Heart right ventricle (tissue), 16 donors: ENCODE measurements at regions not wholly inside any gene's neighbourhood (a gene's known extent, or its start where the extent isn't known, plus 50 kb on each side); places are given as distances from the start of the nearest gene placed in this dataset.

Experiments used
- ATAC-seq, 8 donors: fragments of 200-7000 bp; cut with Tn5 transposase; one replicate each; pipeline ENCODE4 v1.9.1; 2020; ENCODE audit warnings: mild to moderate bottlenecking in 8 of 8, moderate library complexity in 8 of 8, moderate number of reproducible peaks in 1 of 8
- DNase-seq, 2 donors: peaks; one replicate each; pipeline ENCODE4 v3.0.0-alpha.2; 2020
- H3K27ac ChIP-seq, 10 donors: fragments of 200-600 bp; sonication (generic) in 2 of 10; one replicate each; pipeline versions ENCODE4 v1.5.0 to v1.8.0; 2020 to 2022; ENCODE audit warnings: mild to moderate bottlenecking in 3 of 10
- H3K27me3 ChIP-seq, 7 donors: fragments of 200-600 bp; one replicate each; pipeline ENCODE4 v1.8.0; 2021 to 2022; ENCODE audit warnings: mild to moderate bottlenecking in 2 of 7
- H3K36me3 ChIP-seq, 9 donors: fragments of 200-600 bp; sonication (generic) in 1 of 9; one replicate each; pipeline versions ENCODE4 v1.5.0 to v1.8.0; 2020 to 2022; ENCODE audit warnings: mild to moderate bottlenecking in 2 of 9
- H3K4me1 ChIP-seq, 9 donors: fragments of 200-600 bp; sonication (generic) in 1 of 9; one replicate each; pipeline versions ENCODE4 v1.5.0 to v1.8.0; 2020 to 2022; ENCODE audit warnings: mild to moderate bottlenecking in 4 of 9
- H3K4me3 ChIP-seq, 10 donors: fragments of 200-600 bp; sonication (generic) in 2 of 10; one replicate each; pipeline versions ENCODE4 v1.5.0 to v1.8.0; 2020 to 2022; ENCODE audit warnings: mild to moderate bottlenecking in 7 of 10, moderate library complexity in 2 of 10
- H3K9me3 ChIP-seq, 11 donors: fragments of 200-600 bp in 10 of 11; sonication (generic) in 2 of 11; one replicate each; pipeline versions ENCODE4 v1.5.0 to v1.8.0; 2013 to 2022; ENCODE audit warnings: mild to moderate bottlenecking in 2 of 11, control low read depth in 1 of 11, moderate library complexity in 1 of 11
- CTCF ChIP-seq, 9 donors: fragments of 200-600 bp; sonication (generic) in 2 of 9; IDR thresholded peaks; one replicate each; pipeline versions ENCODE4 v1.5.0 to v1.8.0; 2021 to 2022; ENCODE audit warnings: antibody characterized with exemption in 9 of 9, mild to moderate bottlenecking in 5 of 9, moderate library complexity in 1 of 9
- WGBS, 2 donors: extraction: QIAGEN DNeasy Blood & Tissue Kit; methylation state at CpG; one replicate each; pipeline ENCODE4 v1.1.7; 2013; ENCODE audit warnings: inconsistent platforms in 1 of 2; 5-methylcytosine and 5-hydroxymethylcytosine counted together
- intact Hi-C, 10 donors: fragments of 100-400 bp; cut with DNase I; formaldehyde crosslinking; loops; one replicate each; pipeline versions ENCODE4 v1.11.1 to v1.14.2; 2022
- donor health status: Arrhythmogenic right ventricular cardiomyopathy.
- donor health status: ischemic (EF 13 %, LVEDD 7.1; RV severe dilation, severe dysfunction).
- donor health status: healthy with polysubstance abuse.
- donor health status: DM: no; HTN: yes; CAD: no.
- donor health status: DM: no; HTN: no; CAD: no.
- donor health status: ischemic (EF 25% LVEDD 6.9; RV normal size, moderate dysfunction).
- donor health status: ischemic (EF 25% LVEDD 5.7; RV mildly dilated, moderate dysfunction).
- donor health status: healthy.
- donor health status: DM: yes; HTN: yes; CAD: no.
- donor health status: Ischemic cardiomyopathy.
- donor health status: ischemic (EF 35%, LVEDD 5.7; RV mildly dilated, moderate dysfunction).
- donor health status: nonischemic (EF 11% LVEDD 7.7; RV severe dilation, severe dysfunction).
- donor health status: DM: yes; HTN: yes; CAD: no.
- donor health status: PGD.
- donor health status: ischemic (EF 29% LVEDD 5.4; RV normal size, mild dysfunction).
- donor health status: nonischemic (EF 23%, LVEDD 6.1; RV moderate dilation, normal function).

- TF ChIP-seq CTCF (IDR thresholded peaks at IDR 0.05), result no peak
- 77 to 83% methylated on average over 6 of the region's 6 CpGs for WGBS, 2 donors
- ATAC-seq (peak in 2 of 8 donors; percentile 31 to 39), DNase-seq (no peak)
- H3K27me3 ChIP-seq, result peaks cover 0 to 11% (median 0%) of the 10 kb centered on the region in 7 donors
- no peak overlapping the region for H3K4me3 ChIP-seq
- intact Hi-C loops, result loop anchor here in 2 of 10 donors (1.0 to 5.0 kb wide), 2 partner anchors 68 to 113 kb away; partner anchors contain the start of gene ZBED5 (in 1 of the 2)
- H3K9me3 ChIP-seq, result no peaks in the 10 kb centered on the region
- H3K27ac ChIP-seq, result peak overlapping the region in 1 of 10 donors; percentile 17
- H3K4me1 ChIP-seq, result peaks cover 0 to 27% (median 5%) of the 10 kb centered on the region in 9 donors
- H3K36me3 ChIP-seq, result no peaks in the 10 kb centered on the region
Measured at GRCh38 chr11:10925149-10925926, 67.5 kb upstream of the ZBED5 start.

- intact Hi-C loops, result no loop called here
Measured at GRCh38 chr11:10923882-10924281, 66.0 kb upstream of the ZBED5 start.

GRCh38 chr11:10922892-10923291, 65.0 kb upstream of the ZBED5 start:
- ATAC-seq, result peak in 1 of 8 donors; percentile 38
- no peak for TF ChIP-seq CTCF (IDR thresholded peaks at IDR 0.05)
- H3K27me3 ChIP-seq, result no peaks in the 10 kb centered on the region
- peaks cover 0 to 25% (median 6%) of the 10 kb centered on the region in 9 donors for H3K4me1 ChIP-seq
- 48 to 61% methylated on average over 1 of the region's 1 CpG for WGBS, 2 donors
- intact Hi-C loops, result no loop called here
- no peaks in the 10 kb centered on the region for H3K36me3 ChIP-seq
- H3K27ac ChIP-seq, result no peak overlapping the region
- H3K9me3 ChIP-seq, result peaks cover 0 to 9% (median 0%) of the 10 kb centered on the region in 11 donors
- DNase-seq, result no peak
- H3K4me3 ChIP-seq, result no peak overlapping the region

More at GRCh38 chr11:10923882-10924281, 66.0 kb upstream of the ZBED5 start:
- Histone ChIP-seq H3K27ac (no peak overlapping the region), H3K4me3 (no peak overlapping the region), H3K36me3 (no peaks in the 10 kb centered on the region), H3K4me1 (peaks cover 0 to 27% (median 6%) of the 10 kb centered on the region in 9 donors), H3K9me3 (peaks cover 0 to 1% (median 0%) of the 10 kb centered on the region in 11 donors), H3K27me3 (no peaks in the 10 kb centered on the region)
- ATAC-seq (no peak), DNase-seq (no peak)
- no peak for TF ChIP-seq CTCF (IDR thresholded peaks at IDR 0.05)

- no peak overlapping the region for H3K27ac ChIP-seq
- peaks cover 0 to 15% (median 0%) of the 10 kb centered on the region in 11 donors for H3K9me3 ChIP-seq
- H3K27me3 ChIP-seq, result no peaks in the 10 kb centered on the region
- ATAC-seq (no peak), DNase-seq (no peak)
- no peak overlapping the region for H3K4me3 ChIP-seq
- intact Hi-C loops, result no loop called here
- H3K4me1 ChIP-seq, result peaks cover 0 to 15% (median 0%) of the 10 kb centered on the region in 9 donors
- no peaks in the 10 kb centered on the region for H3K36me3 ChIP-seq
- TF ChIP-seq CTCF (IDR thresholded peaks at IDR 0.05), result no peak
Measured at GRCh38 chr11:10920875-10921274, 63.0 kb upstream of the ZBED5 start.
